KBM-7 (cell line): ENCODE measurements at regions not wholly inside any gene's neighbourhood (a gene's known extent, or its start where the extent isn't known, plus 50 kb on each side); places are given as distances from the start of the nearest gene placed in this dataset.
A peak's percentile ranks its signal among the peaks of the same experiment; 100 is the strongest.
"Not testable (repeated sequence)": the region's sequence is repeated elsewhere in the genome, so short reads cannot be mapped to it uniquely, and the experiment has no call there.

Experiments
- DNase-seq: peaks from one replicate; pipeline ENCODE4 v3.0.0-alpha.2; 2015
- in situ Hi-C: fragments of 300-500 bp; cut with MboI; formaldehyde crosslinking; loops from 2 replicates; pipeline ENCODE4 v1.14.3; 2020; ENCODE audit warnings: low sequenced_read_pairs, low pct_unique_long_range_greater_than_20kb, mixed read lengths

DNA sequence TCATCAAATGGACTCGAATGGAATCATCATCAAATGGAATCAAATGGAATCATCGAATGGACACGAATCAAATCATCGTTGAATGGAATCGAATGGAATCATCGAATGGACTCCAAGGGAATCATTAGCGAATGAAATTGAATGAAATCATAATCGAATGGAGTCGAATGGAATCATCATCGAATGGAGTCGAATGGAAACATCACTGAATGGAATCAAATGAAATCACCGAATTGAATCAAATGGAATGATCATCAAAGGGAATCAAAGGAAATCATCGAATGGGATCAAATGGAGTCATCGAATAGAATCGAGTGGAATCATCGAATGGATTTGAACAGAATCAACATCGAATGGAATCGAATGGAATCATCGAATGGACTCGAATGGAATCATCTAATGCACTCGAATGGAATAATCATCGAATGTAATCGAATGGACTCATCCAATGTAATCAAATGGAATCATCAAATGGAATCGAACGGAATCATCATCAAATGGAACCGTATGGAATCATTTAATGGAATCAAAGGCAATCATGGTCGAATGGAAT is 232.2 kb downstream of the SHCBP1 start:
- DNase-seq, in situ Hi-C loops: not testable (repeated sequence)

GRCh38 chr16:46388354-46388753 is 232.8 kb downstream of the SHCBP1 start:
- in situ Hi-C loops = not testable (repeated sequence)
- peak; percentile 35 for DNase-seq

GRCh38 chr16:46387720-46388119 is 233.5 kb downstream of the SHCBP1 start:
- DNase-seq, in situ Hi-C loops: not testable (repeated sequence)

DNA sequence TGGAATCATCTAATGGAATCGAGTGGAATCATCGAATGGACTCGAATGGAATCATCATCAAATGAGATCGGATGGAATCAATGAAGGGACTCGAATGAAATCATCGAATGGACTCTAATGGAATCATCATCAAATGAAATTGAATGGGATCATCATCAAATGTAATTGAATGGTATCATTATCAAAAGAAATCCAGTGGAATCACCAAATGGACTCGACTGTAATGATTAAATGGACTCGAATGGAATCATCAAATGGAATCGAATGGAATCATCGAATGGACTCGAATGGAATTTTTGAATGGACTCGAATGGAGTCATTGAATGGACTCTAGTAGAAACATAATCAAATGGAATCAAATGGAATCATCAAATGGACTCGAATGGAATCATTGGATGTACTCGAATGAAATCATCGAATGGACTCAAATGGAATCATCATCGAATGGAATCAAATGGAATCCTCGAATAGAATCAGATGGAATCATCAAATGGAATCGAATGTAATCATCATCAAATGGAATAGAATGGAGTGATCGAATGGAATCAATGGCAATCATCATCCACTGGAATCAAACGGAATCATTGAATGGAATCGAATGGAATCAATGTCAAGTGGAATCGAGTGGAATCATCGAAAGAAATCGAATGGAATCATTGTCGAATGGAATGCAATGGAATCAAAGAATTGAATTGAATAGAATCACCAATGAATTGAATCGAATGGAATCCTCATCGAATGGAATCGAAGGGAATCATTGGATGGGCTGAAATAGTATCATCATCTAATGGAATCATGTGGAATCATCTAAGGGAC is 234.2 kb downstream of the SHCBP1 start:
- peak; percentile 6 for DNase-seq
- in situ Hi-C loops = not testable (repeated sequence)

DNA sequence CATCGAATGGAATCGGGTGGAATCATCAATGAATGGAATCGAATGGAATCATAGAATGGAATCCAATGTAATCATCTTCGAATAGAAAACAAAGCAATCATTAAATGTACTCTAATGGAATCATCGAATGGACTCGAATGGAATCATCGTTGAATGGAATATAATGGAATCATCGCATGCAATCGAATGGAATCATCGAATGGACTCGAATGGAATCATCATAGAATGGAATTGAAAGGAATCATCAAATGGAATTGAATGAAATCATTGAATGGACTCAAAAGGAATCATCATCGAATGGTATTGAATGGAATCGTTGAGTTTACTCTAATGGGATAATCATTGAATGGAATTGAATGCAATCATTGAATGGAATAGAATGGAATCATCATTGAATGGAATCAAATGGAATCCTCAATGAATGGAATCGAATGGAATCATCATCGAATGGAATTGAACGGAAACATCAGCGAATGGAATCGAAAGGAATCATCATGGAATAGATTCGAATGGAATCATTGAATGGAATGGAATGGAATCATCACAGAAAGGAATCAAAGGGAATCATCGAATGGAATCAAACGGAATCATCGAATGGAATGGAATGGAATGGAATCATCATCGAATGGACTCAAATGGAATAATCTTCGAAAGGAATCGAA is 234.9 kb downstream of the SHCBP1 start:
- in situ Hi-C loops = not testable (repeated sequence)
- peak; percentile 52 for DNase-seq

DNA sequence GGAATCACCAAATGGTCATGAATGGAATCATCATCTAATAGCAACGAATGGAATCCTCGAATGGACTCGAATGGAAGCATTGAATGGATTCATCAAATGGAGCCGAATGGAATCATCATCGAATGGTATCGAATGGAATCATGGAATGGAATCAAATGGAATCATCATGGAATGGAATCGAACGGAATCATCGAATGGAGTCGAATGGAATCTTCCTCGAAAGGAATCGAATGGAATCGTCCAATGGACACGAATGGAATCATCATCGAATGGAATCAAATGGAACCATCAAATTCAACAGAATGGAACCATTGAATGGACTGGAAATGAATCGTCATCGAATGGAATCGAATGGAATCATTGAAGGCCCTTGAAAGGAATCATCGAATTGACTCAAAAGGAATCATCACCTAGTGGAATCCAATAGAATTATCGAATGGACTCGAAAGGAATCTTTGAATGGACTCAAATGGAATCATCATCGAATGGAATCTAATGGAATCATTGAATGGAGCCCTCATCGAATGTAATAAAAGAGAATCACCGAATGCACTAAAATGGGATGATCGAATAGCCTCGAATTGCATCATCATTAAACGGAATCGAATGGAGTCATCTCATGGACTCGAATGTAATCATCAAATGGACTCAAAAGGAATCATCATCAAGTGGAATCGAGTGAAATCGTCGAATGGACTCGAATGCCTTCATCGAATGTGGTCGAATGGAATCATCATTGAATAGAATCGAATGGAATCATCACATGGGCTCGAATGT is 236.7 kb downstream of the SHCBP1 start:
- in situ Hi-C loops = not testable (repeated sequence)
- DNase-seq = peak; percentile 18

- DNase-seq, in situ Hi-C loops: not testable (repeated sequence)
Observed at GRCh38 chr16:46383581-46383980, 237.6 kb downstream of the SHCBP1 start.

DNA sequence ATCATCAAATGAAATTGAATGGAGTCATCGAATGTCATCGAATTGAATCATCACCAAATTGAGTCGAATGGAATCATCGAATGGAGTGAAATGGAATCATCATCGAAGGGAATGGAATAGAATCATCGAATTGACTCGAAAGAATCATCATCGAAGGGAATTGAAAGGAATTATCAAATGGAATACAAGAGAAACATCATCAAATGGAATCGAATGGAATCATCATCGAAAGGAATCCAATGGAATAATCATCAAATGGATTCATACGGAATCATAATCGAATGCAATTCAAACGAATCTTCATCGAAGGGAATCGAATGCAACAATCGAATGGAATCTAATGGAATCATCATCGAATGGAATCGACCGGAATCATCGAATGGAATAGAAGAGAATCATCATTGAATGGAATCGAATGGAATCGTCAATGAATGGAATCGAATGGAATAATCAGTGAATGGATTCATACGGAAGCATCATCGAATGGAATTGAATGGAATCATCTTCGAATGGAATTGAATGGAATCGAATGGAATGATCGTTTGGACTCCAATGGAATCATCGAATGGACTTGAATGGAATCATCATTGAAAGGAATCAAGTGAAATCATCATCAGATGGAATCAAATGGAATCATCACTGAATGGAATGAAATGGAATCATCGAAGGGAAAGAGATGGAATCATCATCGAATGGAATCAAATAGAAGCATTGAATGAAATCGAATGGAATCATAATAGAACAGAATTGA is 238.2 kb downstream of the SHCBP1 start:
- in situ Hi-C loops, DNase-seq: not testable (repeated sequence)

- in situ Hi-C loops, DNase-seq: not testable (repeated sequence)
Observed at GRCh38 chr16:46382079-46382478, 239.1 kb downstream of the SHCBP1 start.

GRCh38 chr16:46381344-46381743 is 239.8 kb downstream of the SHCBP1 start:
- in situ Hi-C loops = not testable (repeated sequence)
- peak; percentile 7 for DNase-seq
